Osteocyte (in vitro differentiated cells): ENCODE measurements at regions not wholly inside any gene's neighbourhood (a gene's known extent, or its start where the extent isn't known, plus 50 kb on each side); places are given as distances from the start of the nearest gene placed in this dataset.
"Not testable (repeated sequence)": the region's sequence is repeated elsewhere in the genome, so short reads cannot be mapped to it uniquely, and the experiment has no call there.

Source experiments
- DNase-seq: peaks from one replicate; pipeline ENCODE4 v3.0.0; 2021; ENCODE audit warnings: mixed read lengths; ENCODE audit not compliant: unreplicated experiment; ENCODE audit errors: extremely low spot score
- H3K27ac Mint-ChIP-seq: one replicate; pipeline ENCODE4 v1.8.0; 2021; ENCODE audit warnings: mild to moderate bottlenecking, mixed read lengths; ENCODE audit not compliant: unreplicated experiment
- H3K27me3 Mint-ChIP-seq: one replicate; pipeline ENCODE4 v1.8.0; 2021; ENCODE audit warnings: mixed read lengths; ENCODE audit not compliant: unreplicated experiment
- H3K36me3 Mint-ChIP-seq: one replicate; pipeline ENCODE4 v1.8.0; 2021; ENCODE audit warnings: mixed read lengths; ENCODE audit not compliant: unreplicated experiment
- H3K4me1 Mint-ChIP-seq: one replicate; pipeline ENCODE4 v1.8.0; 2021; ENCODE audit warnings: mixed read lengths; ENCODE audit not compliant: unreplicated experiment
- H3K4me3 Mint-ChIP-seq: one replicate; pipeline ENCODE4 v1.8.0; 2021; ENCODE audit warnings: mild to moderate bottlenecking, moderate library complexity, mixed read lengths; ENCODE audit not compliant: unreplicated experiment
- H3K9me3 Mint-ChIP-seq: one replicate; pipeline ENCODE4 v1.8.0; 2021; ENCODE audit warnings: mixed read lengths; ENCODE audit not compliant: unreplicated experiment
- CTCF ChIP-seq: fragments of 200-600 bp; sonication (generic); IDR thresholded peaks from 2 replicates; pipeline ENCODE4 v1.5.0; 2021; ENCODE audit warnings: antibody characterized with exemption, mild to moderate bottlenecking, moderate library complexity

- Mint-ChIP-seq H3K4me1 (peaks cover 2% of the 10 kb centered on the region), H3K27ac (no peak overlapping the region), H3K27me3 (peaks cover 14% of the 10 kb centered on the region), H3K4me3 (no peak overlapping the region), H3K9me3 (no peaks in the 10 kb centered on the region), H3K36me3 (no peaks in the 10 kb centered on the region)
- no peak for DNase-seq
- no peak for TF ChIP-seq CTCF
These were observed 368.8 kb downstream of the SFMBT2 start for GRCh38 chr10:7042000-7042399.

- H3K27ac Mint-ChIP-seq = no peak overlapping the region
- peaks cover 14% of the 10 kb centered on the region for H3K27me3 Mint-ChIP-seq
- no peak for TF ChIP-seq CTCF
- no peak for DNase-seq
- no peaks in the 10 kb centered on the region for H3K9me3 Mint-ChIP-seq
- H3K4me3 Mint-ChIP-seq = no peak overlapping the region
- peaks cover 2% of the 10 kb centered on the region for H3K4me1 Mint-ChIP-seq
- H3K36me3 Mint-ChIP-seq = no peaks in the 10 kb centered on the region
These were observed 370.2 kb downstream of the SFMBT2 start for GRCh38 chr10:7040681-7041080.

GRCh38 chr10:7039859-7040258, 371.0 kb downstream of the SFMBT2 start:
- Mint-ChIP-seq H3K27ac (no peak overlapping the region), H3K4me3 (no peak overlapping the region), H3K36me3 (no peaks in the 10 kb centered on the region), H3K27me3 (peaks cover 14% of the 10 kb centered on the region), H3K9me3 (no peaks in the 10 kb centered on the region), H3K4me1 (peaks cover 2% of the 10 kb centered on the region)
- DNase-seq = no peak
- TF ChIP-seq CTCF = no peak

- no peak overlapping the region for H3K4me3 Mint-ChIP-seq
- H3K9me3 Mint-ChIP-seq = no peaks in the 10 kb centered on the region
- no peaks in the 10 kb centered on the region for H3K36me3 Mint-ChIP-seq
- H3K27me3 Mint-ChIP-seq = peaks cover 14% of the 10 kb centered on the region
- DNase-seq = no peak
- H3K27ac Mint-ChIP-seq = no peak overlapping the region
- no peak for TF ChIP-seq CTCF
- H3K4me1 Mint-ChIP-seq = peaks cover 2% of the 10 kb centered on the region
These were observed 372.4 kb downstream of the SFMBT2 start for GRCh38 chr10:7038416-7038815.

- peaks cover 14% of the 10 kb centered on the region for H3K27me3 Mint-ChIP-seq
- not testable (repeated sequence) for H3K4me1 Mint-ChIP-seq, H3K4me3 Mint-ChIP-seq, H3K9me3 Mint-ChIP-seq, H3K27ac Mint-ChIP-seq, H3K36me3 Mint-ChIP-seq, DNase-seq
These were observed 373.4 kb downstream of the SFMBT2 start for GRCh38 chr10:7037434-7037833.

GRCh38 chr10:7036951-7037350, 373.9 kb downstream of the SFMBT2 start:
- H3K9me3 Mint-ChIP-seq = no peaks in the 10 kb centered on the region
- peaks cover 2% of the 10 kb centered on the region for H3K4me1 Mint-ChIP-seq
- DNase-seq = no peak
- no peak overlapping the region for H3K27ac Mint-ChIP-seq
- no peaks in the 10 kb centered on the region for H3K36me3 Mint-ChIP-seq
- no peak for TF ChIP-seq CTCF
- peaks cover 14% of the 10 kb centered on the region for H3K27me3 Mint-ChIP-seq
- H3K4me3 Mint-ChIP-seq = no peak overlapping the region
